K562 (cell line): ENCODE measurements at regions not wholly inside any gene's neighbourhood (a gene's known extent, or its start where the extent isn't known, plus 50 kb on each side); places are given as distances from the start of the nearest gene placed in this dataset.

Source experiments
- ATAC-seq: fragments of 200-7000 bp; cut with Tn5 transposase; 3 replicates; pipeline ENCODE4 v1.9.1; 2020; ENCODE audit warnings: moderate library complexity
- BruUV-seq: library from RNA; stranded (reverse); fragments of 400-500 nt; replicated peaks from 2 replicates; lab custom pipeline; 2021; lab: Mats Ljungman, UMichigan
- CTCF ChIA-PET: fragments of 300-600 bp; formaldehyde crosslinking; extraction: SDS; loops from one replicate; lab custom pipeline; 2021; ENCODE audit warnings: low intra/inter-chr PET ratio; lab: Yijun Ruan, JAX
- POLR2A ChIA-PET: fragments of 300-600, 350-650 bp; sonication (Branson Sonifier 250); formaldehyde crosslinking; extraction: SDS; loops from one replicate; lab custom pipeline; 2021; ENCODE audit warnings: antibody characterized with exemption, inconsistent platforms; lab: Yijun Ruan, JAX
- DNase-seq, 4 experiments: peaks; one replicate each; pipeline versions ENCODE4 v3.0.0 to v3.0.0-alpha.2; 2011 to 2018; ENCODE audit warnings: low spot score in 3 of 4, mixed read lengths in 3 of 4; ENCODE audit errors: extremely low read depth in 1 of 4
- FAIRE-seq: peaks from 2 replicates; lab custom pipeline; 2011; peaks lifted over from hg19 to GRCh38; lab: Jason Lieb, UNC
- H2AFZ ChIP-seq: 2 replicates; pipeline ENCODE4 v1.6.0; 2011; ENCODE audit warnings: low read depth, low read length, control low read depth, inconsistent platforms
- H3K27ac ChIP-seq: fragments of 200-600 bp; 3 replicates; pipeline ENCODE4 v1.8.0; 2011; ENCODE audit warnings: low read depth, mild to moderate bottlenecking, control low read depth, inconsistent platforms, low read length, moderate library complexity, mixed read lengths; ENCODE audit errors: extremely low read depth
- H3K27me3 ChIP-seq, 2 experiments: fragments of 300-600 bp in 1 of 2; 2 replicates in 1 of 2; 3 replicates in 1 of 2; pipeline versions ENCODE4 v1.6.0 to v1.8.0; 2011; ENCODE audit warnings: inconsistent platforms in 2 of 2, low read length in 2 of 2, mild to moderate bottlenecking in 1 of 2, mixed read lengths in 1 of 2, moderate library complexity in 1 of 2; ENCODE audit not compliant: control insufficient read depth in 2 of 2, insufficient read depth in 2 of 2
- H3K36me3 ChIP-seq: fragments of 300-600 bp; 3 replicates; pipeline ENCODE4 v1.8.0; 2011; ENCODE audit warnings: mild to moderate bottlenecking, low read length, inconsistent platforms; ENCODE audit not compliant: control insufficient read depth, insufficient read depth
- H3K4me1 ChIP-seq, 2 experiments: fragments of 200-600 bp in 1 of 2; replicated peaks in 1 of 2; 2 replicates in 1 of 2; 3 replicates in 1 of 2; pipeline versions ENCODE4 v1.5.1 to v1.8.0; 2011; ENCODE audit warnings: inconsistent platforms in 2 of 2, low read length in 2 of 2, mild to moderate bottlenecking in 1 of 2, mixed read lengths in 1 of 2, moderate library complexity in 1 of 2; ENCODE audit not compliant: control insufficient read depth in 2 of 2, insufficient read depth in 2 of 2
- H3K4me2 ChIP-seq: 2 replicates; pipeline ENCODE4 v1.6.1; 2011; ENCODE audit warnings: low read length, control low read depth, inconsistent platforms, mixed read lengths; ENCODE audit not compliant: insufficient read depth
- H3K4me3 ChIP-seq: fragments of 200-600 bp; sonication (generic), shearing (Covaris generic); 2 replicates; pipeline ENCODE4 v1.5.1; 2016; ENCODE audit warnings: control low read depth, inconsistent platforms
- H3K79me2 ChIP-seq: fragments of 200-600 bp; 3 replicates; pipeline ENCODE4 v1.8.0; 2011; ENCODE audit warnings: low read length, inconsistent platforms; ENCODE audit not compliant: control insufficient read depth, insufficient read depth
- H3K9ac ChIP-seq, 2 experiments: 2 replicates each; pipeline versions ENCODE4 v1.6.0 to v1.6.1; 2011; ENCODE audit warnings: low read depth in 2 of 2, low read length in 2 of 2, control low read depth in 1 of 2, inconsistent platforms in 1 of 2, mild to moderate bottlenecking in 1 of 2, mixed read lengths in 1 of 2; ENCODE audit not compliant: insufficient read depth in 1 of 2
- H3K9me1 ChIP-seq: one replicate; pipeline ENCODE4 v1.6.0; 2011; ENCODE audit warnings: inconsistent platforms, mild to moderate bottlenecking, low read length, moderate library complexity; ENCODE audit not compliant: control insufficient read depth, insufficient read depth
- H3K9me3 ChIP-seq: replicated peaks from 2 replicates; pipeline ENCODE4 v1.5.1; 2011; ENCODE audit warnings: low read depth, low read length, inconsistent platforms; ENCODE audit not compliant: control insufficient read depth, insufficient read depth
- H4K20me1 ChIP-seq: replicated peaks from 2 replicates; pipeline ENCODE4 v1.6.1; 2011; ENCODE audit warnings: low read length, inconsistent platforms, mixed read lengths; ENCODE audit not compliant: control insufficient read depth, insufficient read depth
- CHD2 ChIP-seq: IDR thresholded peaks from 2 replicates; pipeline ENCODE4 v1.6.1; 2011; ENCODE audit warnings: low read depth, low read length
- E2F3 ChIP-seq: fragments of 250-450 bp; sonication (Bioruptor Pico); IDR thresholded peaks from 2 replicates; pipeline ENCODE4 v1.4.0; 2020; ENCODE audit warnings: mild to moderate bottlenecking
- FOXJ3 ChIP-seq: sonication (generic); formaldehyde crosslinking; IDR thresholded peaks from 2 replicates; pipeline ENCODE4 v1.4.0; 2020; ENCODE audit warnings: mild to moderate bottlenecking, missing genetic modification reagents
- HCFC1 ChIP-seq: IDR thresholded peaks from 2 replicates; pipeline ENCODE4 v1.6.1; 2012; ENCODE audit warnings: low read depth, low read length, improper control_type of control experiment
- HMBOX1 ChIP-seq: sonication (generic); IDR thresholded peaks from 2 replicates; pipeline ENCODE4 v1.6.1; 2016
- HNRNPK ChIP-seq: fragments of 200-400 bp; formaldehyde crosslinking; IDR thresholded peaks from one replicate; pipeline ENCODE4 v1.6.1; 2018; ENCODE audit warnings: mild to moderate bottlenecking, low read depth, low read length; ENCODE audit not compliant: poor library complexity, severe bottlenecking
- MIER1 ChIP-seq: fragments of 450-650 bp; IDR thresholded peaks from 2 replicates; pipeline ENCODE4 v1.6.1; 2016; ENCODE audit warnings: antibody characterized with exemption, mild to moderate bottlenecking, low read depth
- MXD1 ChIP-seq: fragments of 250-450 bp; sonication (Bioruptor Pico); IDR thresholded peaks from 2 replicates; pipeline ENCODE4 v1.8.0; 2021; ENCODE audit warnings: borderline replicate concordance, mild to moderate bottlenecking, moderate library complexity; ENCODE audit not compliant: poor library complexity, severe bottlenecking
- NFYB ChIP-seq: IDR thresholded peaks from 2 replicates; pipeline ENCODE4 v1.6.1; 2011; ENCODE audit warnings: mild to moderate bottlenecking, moderate library complexity; ENCODE audit not compliant: insufficient read length; ENCODE audit errors: extremely low read depth
- NUFIP1 ChIP-seq: fragments of 450-650 bp; IDR thresholded peaks from 2 replicates; pipeline ENCODE4 v1.6.1; 2018; ENCODE audit not compliant: partially characterized antibody
- SRSF7 ChIP-seq: fragments of 200-400 bp; formaldehyde crosslinking; optimal IDR thresholded peaks from 2 replicates; pipeline ENCODE3; 2017; ENCODE audit warnings: mild to moderate bottlenecking, low read depth, low read length
- SUPT5H ChIP-seq: fragments of 450-650 bp; IDR thresholded peaks from 2 replicates; pipeline ENCODE4 v1.6.1; 2016
- TCF7 ChIP-seq: sonication (generic); IDR thresholded peaks from 2 replicates; pipeline ENCODE4 v1.6.1; 2016; ENCODE audit warnings: antibody characterized with exemption, borderline replicate concordance
- UBTF ChIP-seq, 2 experiments: IDR thresholded peaks; 2 replicates each; pipeline ENCODE4 v1.6.1; 2012; ENCODE audit warnings: improper control_type of control experiment in 2 of 2, low read depth in 2 of 2, low read length in 2 of 2, borderline replicate concordance in 1 of 2
- ZNF12 ChIP-seq: sonication (generic); formaldehyde crosslinking; IDR thresholded peaks from 2 replicates; pipeline ENCODE4 v1.4.0; 2020; ENCODE audit warnings: mild to moderate bottlenecking, missing genetic modification reagents
- ZNF282 ChIP-seq: sonication (generic); formaldehyde crosslinking; IDR thresholded peaks from 2 replicates; pipeline ENCODE4 v1.8.1; 2023; ENCODE audit warnings: missing genetic modification reagents
- WGBS: fragments of 100-300 bp; shearing (Covaris generic); methylation state at CpG from one replicate; pipeline ENCODE4 v1.1.6; 2016; ENCODE audit warnings: low coverage, mixed read lengths; ENCODE audit not compliant: insufficient coverage; ENCODE audit errors: missing lambda C conversion rate; 5-methylcytosine and 5-hydroxymethylcytosine counted together
- in situ Hi-C: fragments of 300-500 bp; cut with MboI; formaldehyde crosslinking; loops from 4 replicates; pipeline ENCODE4 v1.15.0; 2018; ENCODE audit warnings: inconsistent platforms, mixed read lengths
- intact Hi-C: fragments of 100-400 bp; cut with micrococcal nuclease; formaldehyde crosslinking; loops from 2 replicates; pipeline ENCODE4 v1.14.2; 2022

GRCh38 chr7:69377191-69377590 is 221.1 kb upstream of the AUTS2 start (continued):
- TF ChIP-seq MXD1 (CRISPR knock-in tag) (no peak), ZNF282 (CRISPR knock-in tag) (no peak), NFYB (no peak), HCFC1 (no peak), HMBOX1 (no peak), E2F3 (CRISPR knock-in tag) (no peak)

- H3K27me3 ChIP-seq: no peaks in the 10 kb centered on the region
- H3K4me1 ChIP-seq: no peaks in the 10 kb centered on the region
- intact Hi-C loops (no loop called here), in situ Hi-C loops (no loop called here)
- no peak overlapping the region for H3K27ac ChIP-seq
- no peak overlapping the region for H3K4me3 ChIP-seq
- ATAC-seq (no peak), FAIRE-seq (no peak), DNase-seq (no peak)
- no peaks in the 10 kb centered on the region for H3K79me2 ChIP-seq
- no peak overlapping the region for H3K9ac ChIP-seq
- H3K9me3 ChIP-seq: no peaks in the 10 kb centered on the region
- H3K9me1 ChIP-seq: no peaks in the 10 kb centered on the region
- 2% methylated on average over 8 of the region's 8 CpGs for WGBS
- no TSS peak for BruUV-seq
- CTCF ChIA-PET: no interaction called here
- no peaks in the 10 kb centered on the region for H4K20me1 ChIP-seq
- no peak for TF ChIP-seq NUFIP1
- no peak for TF ChIP-seq HNRNPK
- no peak for TF ChIP-seq ZNF12 (CRISPR knock-in tag)
- no peak for TF ChIP-seq CHD2
- no peak for TF ChIP-seq SUPT5H
- TF ChIP-seq SRSF7: no peak
- no peak for TF ChIP-seq FOXJ3 (CRISPR knock-in tag)
- TF ChIP-seq TCF7: no peak
- TF ChIP-seq UBTF (IDR thresholded peaks at IDR 0.05; ENCODE audit: borderline replicate concordance in 1 of 2, low read depth in 2 of 2, low read length in 2 of 2): no peak
- no peak for TF ChIP-seq MIER1
- H3K4me2 ChIP-seq: no peak overlapping the region
- POLR2A ChIA-PET: no interaction called here
- no peaks in the 10 kb centered on the region for H3K36me3 ChIP-seq
- no peak overlapping the region for H2AFZ ChIP-seq
Measured at GRCh38 chr7:69388452-69389137, 209.7 kb upstream of the AUTS2 start.
